Liver (tissue), 8 donors: ENCODE measurements at regions not wholly inside any gene's neighbourhood (a gene's known extent, or its start where the extent isn't known, plus 50 kb on each side); places are given as distances from the start of the nearest gene placed in this dataset.
A peak's percentile ranks its signal among the peaks of the same experiment; 100 is the strongest.

Experiments used
- DNase-seq: peaks from one replicate; pipeline ENCODE4 v3.0.0-alpha.2; 2017; ENCODE audit warnings: low spot score
- H3K27ac ChIP-seq, 2 donors: one replicate each; pipeline ENCODE4 v1.7.0; 2013; ENCODE audit warnings: inconsistent platforms in 2 of 2, low read length in 2 of 2, control low read depth in 1 of 2, low read depth in 1 of 2, mild to moderate bottlenecking in 1 of 2
- H3K27me3 ChIP-seq, 4 donors: one replicate each; pipeline versions ENCODE4 v1.6.1 to v1.7.0; 2013; ENCODE audit warnings: low read length in 3 of 4, inconsistent platforms in 1 of 4, mild to moderate bottlenecking in 1 of 4, moderate library complexity in 1 of 4; ENCODE audit not compliant: control insufficient read depth in 4 of 4, insufficient read depth in 4 of 4
- H3K36me3 ChIP-seq, 4 donors: one replicate each; pipeline versions ENCODE4 v1.6.1 to v1.7.0; 2013; ENCODE audit warnings: low read length in 3 of 4, mild to moderate bottlenecking in 3 of 4, low read depth in 1 of 4, moderate library complexity in 1 of 4; ENCODE audit not compliant: control insufficient read depth in 4 of 4, insufficient read depth in 3 of 4
- H3K4me1 ChIP-seq, 4 donors: one replicate each; pipeline versions ENCODE4 v1.6.1 to v1.7.0; 2013; ENCODE audit warnings: low read length in 3 of 4, mild to moderate bottlenecking in 3 of 4, moderate library complexity in 1 of 4; ENCODE audit not compliant: control insufficient read depth in 4 of 4, insufficient read depth in 4 of 4
- H3K4me3 ChIP-seq, 3 donors: one replicate each; pipeline versions ENCODE4 v1.6.1 to v1.7.0; 2013; ENCODE audit warnings: low read length in 3 of 3, control low read depth in 1 of 3, low read depth in 1 of 3, mild to moderate bottlenecking in 1 of 3
- H3K9ac ChIP-seq, 2 donors: one replicate each; pipeline ENCODE4 v1.7.0; 2013; ENCODE audit warnings: low read length in 2 of 2, mild to moderate bottlenecking in 2 of 2, moderate library complexity in 2 of 2, control low read depth in 1 of 2, low read depth in 1 of 2
- H3K9me3 ChIP-seq, 4 donors: one replicate each; pipeline versions ENCODE4 v1.6.1 to v1.7.0; 2013; ENCODE audit warnings: low read length in 3 of 4; ENCODE audit not compliant: control insufficient read depth in 4 of 4
- ATF3 ChIP-seq: IDR thresholded peaks from 2 replicates; pipeline ENCODE4 v1.6.1; 2016; ENCODE audit warnings: antibody characterized with exemption
- CTCF ChIP-seq: fragments of 150-350 bp; IDR thresholded peaks from 2 replicates; pipeline ENCODE4 v1.5.1; 2017; ENCODE audit warnings: improper control_type of control experiment, low read depth, low read length; ENCODE audit not compliant: missing input control
- EGR1 ChIP-seq, 2 donors: IDR thresholded peaks; 2 replicates each; pipeline ENCODE4 v1.6.1; 2016 to 2018; ENCODE audit warnings: antibody characterized with exemption in 2 of 2, low read depth in 2 of 2
- FOXA1 ChIP-seq: IDR thresholded peaks from 2 replicates; pipeline ENCODE4 v1.6.1; 2016; ENCODE audit warnings: antibody characterized with exemption
- FOXA2 ChIP-seq: IDR thresholded peaks from 2 replicates; pipeline ENCODE4 v1.6.1; 2016; ENCODE audit warnings: antibody characterized with exemption
- GABPA ChIP-seq, 2 donors: IDR thresholded peaks in 1 of 2; conservative IDR thresholded peaks in 1 of 2; 2 replicates each; pipeline ENCODE4 v1.6.1; 2016; ENCODE audit warnings: antibody characterized with exemption in 2 of 2, mild to moderate bottlenecking in 1 of 2, moderate library complexity in 1 of 2
- HNF4A ChIP-seq, 2 donors: conservative IDR thresholded peaks; 2 replicates each; pipeline ENCODE4 v1.6.1; 2016; ENCODE audit warnings: antibody characterized with exemption in 2 of 2, mild to moderate bottlenecking in 2 of 2
- HNF4G ChIP-seq: IDR thresholded peaks from 2 replicates; pipeline ENCODE4 v1.6.1; 2016; ENCODE audit warnings: antibody characterized with exemption
- JUND ChIP-seq, 2 donors: IDR thresholded peaks; 2 replicates each; pipeline ENCODE4 v1.6.1; 2016; ENCODE audit warnings: antibody characterized with exemption in 2 of 2
- MAX ChIP-seq: IDR thresholded peaks from 2 replicates; pipeline ENCODE4 v1.6.1; 2016; ENCODE audit warnings: antibody characterized with exemption
- NR2F2 ChIP-seq: IDR thresholded peaks from 2 replicates; pipeline ENCODE4 v1.6.1; 2016; ENCODE audit warnings: antibody characterized with exemption
- RAD21 ChIP-seq, 2 donors: IDR thresholded peaks; 2 replicates each; pipeline ENCODE4 v1.6.1; 2016; ENCODE audit warnings: antibody characterized with exemption in 2 of 2, mild to moderate bottlenecking in 2 of 2
- REST ChIP-seq: IDR thresholded peaks from 2 replicates; pipeline ENCODE4 v1.6.1; 2016; ENCODE audit warnings: antibody characterized with exemption, mild to moderate bottlenecking
- RXRA ChIP-seq, 2 donors: IDR thresholded peaks; 2 replicates each; pipeline ENCODE4 v1.6.1; 2017 to 2018; ENCODE audit warnings: antibody characterized with exemption in 2 of 2, mild to moderate bottlenecking in 1 of 2
- SP1 ChIP-seq: IDR thresholded peaks from 2 replicates; pipeline ENCODE4 v1.6.1; 2018; ENCODE audit warnings: antibody characterized with exemption, mild to moderate bottlenecking
- TAF1 ChIP-seq: conservative IDR thresholded peaks from 2 replicates; pipeline ENCODE4 v1.6.1; 2016; ENCODE audit warnings: antibody characterized with exemption, mild to moderate bottlenecking
- YY1 ChIP-seq: IDR thresholded peaks from 2 replicates; pipeline ENCODE4 v1.6.1; 2016; ENCODE audit warnings: antibody characterized with exemption, mild to moderate bottlenecking
- ZBTB33 ChIP-seq: IDR thresholded peaks from 2 replicates; pipeline ENCODE4 v1.6.1; 2016; ENCODE audit warnings: antibody characterized with exemption
- WGBS: extraction: QIAGEN DNeasy Blood & Tissue Kit; methylation state at CpG from one replicate; pipeline ENCODE4 v1.1.7; 2013; 5-methylcytosine and 5-hydroxymethylcytosine counted together
- donor health status: healthy.
- donor health status: healthy.
- donor health status: healthy.
- donor health status: healthy.
- donor health status: healthy.

GRCh38 chr5:63211448-63212132, 633.0 kb downstream of the LRRC70 start:
- TF ChIP-seq FOXA1 (peak; percentile 49), FOXA2 (peak; percentile 69), HNF4G (no peak), RXRA (IDR thresholded peaks at IDR 0.05) (peak; percentile 71 to 79), ATF3 (peak; percentile 36), SP1 (peak; percentile 85), EGR1 (IDR thresholded peaks at IDR 0.05; ENCODE audit: low read depth in 2 of 2) (peak in 1 of 2 donors; percentile 76), CTCF (no peak), MAX (no peak), REST (no peak), JUND (IDR thresholded peaks at IDR 0.05) (no peak), HNF4A (conservative IDR thresholded peaks at IDR 0.05) (peak; percentile 55 to 70), YY1 (peak; percentile 36), RAD21 (IDR thresholded peaks at IDR 0.05) (peak; percentile 31 to 32), GABPA (IDR thresholded peaks at IDR 0.05 in 1 of 2, conservative IDR thresholded peaks at IDR 0.05 in 1 of 2) (no peak), ZBTB33 (peak; percentile 52), TAF1 (no peak), NR2F2 (no peak)
- WGBS: 10% methylated on average over 2 of the region's 2 CpGs
- no peak overlapping the region for H3K4me3 ChIP-seq
- H3K9me3 ChIP-seq: no peaks in the 10 kb centered on the region
- DNase-seq: no peak
- H3K36me3 ChIP-seq: no peaks in the 10 kb centered on the region
- H3K27me3 ChIP-seq: no peaks in the 10 kb centered on the region
- peaks cover 3 to 29% (median 16%) of the 10 kb centered on the region in 4 donors for H3K4me1 ChIP-seq
- peak overlapping the region; percentile 0 to 49 for H3K9ac ChIP-seq
- H3K27ac ChIP-seq: peak overlapping the region; percentile 35 to 80
